H1 (cell line): ENCODE measurements at regions not wholly inside any gene's neighbourhood (a gene's known extent, or its start where the extent isn't known, plus 50 kb on each side); places are given as distances from the start of the nearest gene placed in this dataset.

ENCODE experiments used
- CBX5 ChIP-seq: fragments of 300-800, 300-1000 bp; sonication (generic); IDR thresholded peaks from 2 replicates; pipeline ENCODE4 v1.7.1; 2016; ENCODE audit warnings: antibody characterized with exemption, low read length, low read depth
- GTF2F1 ChIP-seq: IDR thresholded peaks from 2 replicates; pipeline ENCODE4 v1.6.1; 2012; ENCODE audit warnings: low read depth, low read length, improper control_type of control experiment, borderline replicate concordance
- HDAC6 ChIP-seq: IDR thresholded peaks from one replicate; pipeline ENCODE4 v1.7.1; 2012; ENCODE audit warnings: low read depth, mild to moderate bottlenecking, inconsistent platforms, low read length, moderate library complexity
- POLR2A ChIP-seq, 2 experiments: IDR thresholded peaks; 1 replicate in 1 of 2; 2 replicates in 1 of 2; pipeline ENCODE4 v1.6.1; 2011; ENCODE audit warnings: low read depth in 2 of 2, low read length in 2 of 2, mild to moderate bottlenecking in 2 of 2; ENCODE audit errors: control extremely low read depth in 1 of 2
- POLR2AphosphoS5 ChIP-seq: IDR thresholded peaks from 2 replicates; pipeline ENCODE4 v1.6.1; 2011; ENCODE audit warnings: low read depth, low read length
- RXRA ChIP-seq: IDR thresholded peaks from 2 replicates; pipeline ENCODE4 v1.6.1; 2011; ENCODE audit warnings: low read depth, mild to moderate bottlenecking, low read length, moderate library complexity; ENCODE audit not compliant: insufficient read depth
- SIN3A ChIP-seq, 2 experiments: IDR thresholded peaks in 1 of 2; conservative IDR thresholded peaks in 1 of 2; 2 replicates each; pipeline ENCODE4 v1.6.1; 2011 to 2012; ENCODE audit warnings: low read length in 2 of 2, improper control_type of control experiment in 1 of 2, low read depth in 1 of 2, mild to moderate bottlenecking in 1 of 2
- SUZ12 ChIP-seq: fragments of 200-600 bp; sonication (generic); IDR thresholded peaks from 2 replicates; pipeline ENCODE4 v1.6.1; 2012; ENCODE audit warnings: mild to moderate bottlenecking, inconsistent platforms, low read length, moderate library complexity, mixed read lengths
- ZNF274 ChIP-seq: IDR thresholded peaks from 2 replicates; pipeline ENCODE4 v1.7.0; 2012; ENCODE audit warnings: low read length, borderline replicate concordance; ENCODE audit errors: extremely low read depth
- TF ChIP-seq, protein P1 (sequence below), 3 experiments: IDR thresholded peaks; 1 replicate in 2 of 3; 2 replicates in 1 of 3; pipeline versions ENCODE4 v1.5.1 to v1.6.1; 2011; ENCODE audit warnings: low read length in 3 of 3, mild to moderate bottlenecking in 3 of 3, inconsistent platforms in 2 of 3, low read depth in 1 of 3, moderate library complexity in 1 of 3; ENCODE audit not compliant: insufficient read depth in 1 of 3; ENCODE audit errors: control extremely low read depth in 1 of 3

DNA sequence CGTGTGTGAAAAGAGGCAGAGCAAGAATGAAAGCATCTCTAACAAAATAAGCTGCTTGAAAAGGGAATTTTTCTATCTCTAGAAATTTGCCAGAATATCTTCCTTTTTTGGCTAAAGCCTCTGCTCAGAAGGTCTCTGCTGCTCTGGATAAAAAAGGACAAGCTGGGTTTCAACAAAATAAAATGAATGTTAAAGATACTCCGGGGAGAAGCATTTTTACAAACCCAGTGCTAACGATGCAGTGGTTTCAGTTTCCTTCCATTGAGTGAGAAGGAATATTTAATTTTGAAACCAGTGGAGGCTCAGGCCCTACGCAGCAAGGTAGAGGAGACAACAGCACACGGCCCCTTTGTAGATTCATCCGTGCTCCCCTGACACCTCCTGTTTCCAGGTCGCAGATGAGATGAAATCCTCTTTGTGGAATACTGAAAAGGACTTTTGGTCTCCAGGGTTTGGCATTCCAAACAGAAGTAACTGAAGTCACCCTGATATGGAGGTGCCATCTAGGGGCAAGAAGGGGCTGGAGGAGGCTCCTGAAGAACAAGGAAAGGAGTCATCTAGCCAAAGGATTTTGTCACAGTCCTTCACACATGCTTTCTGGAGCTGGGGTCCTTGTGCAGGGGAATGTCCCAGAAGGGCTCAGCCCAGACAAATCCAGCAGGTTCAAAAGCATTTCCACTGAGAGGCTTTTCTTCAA, 65.7 kb upstream of the SYT6 start:
- TF ChIP-seq, protein P1, sequence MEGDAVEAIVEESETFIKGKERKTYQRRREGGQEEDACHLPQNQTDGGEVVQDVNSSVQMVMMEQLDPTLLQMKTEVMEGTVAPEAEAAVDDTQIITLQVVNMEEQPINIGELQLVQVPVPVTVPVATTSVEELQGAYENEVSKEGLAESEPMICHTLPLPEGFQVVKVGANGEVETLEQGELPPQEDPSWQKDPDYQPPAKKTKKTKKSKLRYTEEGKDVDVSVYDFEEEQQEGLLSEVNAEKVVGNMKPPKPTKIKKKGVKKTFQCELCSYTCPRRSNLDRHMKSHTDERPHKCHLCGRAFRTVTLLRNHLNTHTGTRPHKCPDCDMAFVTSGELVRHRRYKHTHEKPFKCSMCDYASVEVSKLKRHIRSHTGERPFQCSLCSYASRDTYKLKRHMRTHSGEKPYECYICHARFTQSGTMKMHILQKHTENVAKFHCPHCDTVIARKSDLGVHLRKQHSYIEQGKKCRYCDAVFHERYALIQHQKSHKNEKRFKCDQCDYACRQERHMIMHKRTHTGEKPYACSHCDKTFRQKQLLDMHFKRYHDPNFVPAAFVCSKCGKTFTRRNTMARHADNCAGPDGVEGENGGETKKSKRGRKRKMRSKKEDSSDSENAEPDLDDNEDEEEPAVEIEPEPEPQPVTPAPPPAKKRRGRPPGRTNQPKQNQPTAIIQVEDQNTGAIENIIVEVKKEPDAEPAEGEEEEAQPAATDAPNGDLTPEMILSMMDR (IDR thresholded peaks at IDR 0.05; ENCODE audit: control extremely low read depth in 1 of 3, insufficient read depth in 1 of 3, low read depth in 1 of 3, low read length in 3 of 3): peak in 2 of 3 experiments; percentile 45 to 53; a peak in 3 of 4 replicates
- TF ChIP-seq ZNF274 (no peak), POLR2A (IDR thresholded peaks at IDR 0.05; ENCODE audit: control extremely low read depth in 1 of 2, low read depth in 2 of 2, low read length in 2 of 2) (no peak), GTF2F1 (no peak), SIN3A (conservative IDR thresholded peaks at IDR 0.05 in 1 of 2, IDR thresholded peaks at IDR 0.05 in 1 of 2; ENCODE audit: low read depth in 1 of 2, low read length in 2 of 2) (no peak), RXRA (no peak), HDAC6 (no peak), POLR2AphosphoS5 (no peak), CBX5 (no peak), SUZ12 (no peak)
